ENCODE measurements at regions not wholly inside any gene's neighbourhood (a gene's known extent, or its start where the extent isn't known, plus 50 kb on each side); places are given as distances from the start of the nearest gene placed in this dataset.

GRCh38 chr17:77634710-77635109 is 323.8 kb upstream of the TNRC6C start:
- no peaks in the 10 kb centered on the region for H3K9me3 ChIP-seq (ENCODE audit: control insufficient read depth, insufficient read depth, low read depth, low read length)
- no peak overlapping the region for H3K27ac ChIP-seq (ENCODE audit: extremely low read depth, low read depth, low read length)
- POLR2A ChIA-PET = no interaction called here
- CTCF ChIA-PET = no interaction called here
- H3K4me3 ChIP-seq (ENCODE audit: low read depth, low read length) = no peak overlapping the region
- TF ChIP-seq ZNF596 (tag by site-specific recombination; IDR thresholded peaks at IDR 0.05) (no peak), ZNF394 (tag by site-specific recombination; IDR thresholded peaks at IDR 0.05; ENCODE audit: borderline replicate concordance) (no peak), YY2 (tag by site-specific recombination; IDR thresholded peaks at IDR 0.05) (no peak), WT1 (tag by site-specific recombination; IDR thresholded peaks at IDR 0.05) (no peak)
- TF ChIP-seq, protein P1, sequence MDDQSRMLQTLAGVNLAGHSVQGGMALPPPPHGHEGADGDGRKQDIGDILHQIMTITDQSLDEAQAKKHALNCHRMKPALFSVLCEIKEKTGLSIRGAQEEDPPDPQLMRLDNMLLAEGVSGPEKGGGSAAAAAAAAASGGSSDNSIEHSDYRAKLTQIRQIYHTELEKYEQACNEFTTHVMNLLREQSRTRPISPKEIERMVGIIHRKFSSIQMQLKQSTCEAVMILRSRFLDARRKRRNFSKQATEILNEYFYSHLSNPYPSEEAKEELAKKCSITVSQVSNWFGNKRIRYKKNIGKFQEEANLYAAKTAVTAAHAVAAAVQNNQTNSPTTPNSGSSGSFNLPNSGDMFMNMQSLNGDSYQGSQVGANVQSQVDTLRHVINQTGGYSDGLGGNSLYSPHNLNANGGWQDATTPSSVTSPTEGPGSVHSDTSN (CRISPR knock-in tag; IDR thresholded peaks at IDR 0.05) = no peak
- H3K4me1 ChIP-seq (ENCODE audit: control insufficient read depth, insufficient read depth, low read length) = no peaks in the 10 kb centered on the region
- no peaks in the 10 kb centered on the region for H3K36me3 ChIP-seq (ENCODE audit: control insufficient read depth in 2 of 2, insufficient read depth in 1 of 2, low read length in 2 of 2)

DNA sequence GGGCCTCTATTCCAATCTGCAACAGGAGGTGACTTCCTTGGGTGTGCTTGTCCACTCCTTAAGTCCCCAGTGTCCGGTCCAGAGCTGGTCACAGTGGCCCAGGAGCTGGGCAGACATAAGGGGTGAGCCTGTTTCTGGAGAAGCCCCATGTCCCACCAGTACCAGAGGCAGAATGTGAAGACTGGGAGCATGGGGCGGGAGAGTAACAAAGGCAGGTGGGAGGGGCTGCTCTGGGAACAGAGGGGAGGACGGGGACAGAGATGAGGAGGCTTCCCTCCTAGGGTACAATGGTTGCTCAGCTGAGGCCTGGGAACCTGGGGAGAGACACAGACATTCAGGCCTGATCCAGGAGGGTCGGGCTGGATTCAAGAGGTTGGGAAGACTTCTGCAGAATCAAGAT is 323.3 kb upstream of the TNRC6C start:
- no peak overlapping the region for H3K27ac ChIP-seq (ENCODE audit: extremely low read depth, low read depth, low read length)
- H3K4me3 ChIP-seq (ENCODE audit: low read depth, low read length) = no peak overlapping the region
- ChIA-PET POLR2A (no interaction called here), CTCF (no interaction called here)
- H3K9me3 ChIP-seq (ENCODE audit: control insufficient read depth, insufficient read depth, low read depth, low read length) = no peaks in the 10 kb centered on the region
- H3K36me3 ChIP-seq (ENCODE audit: control insufficient read depth in 2 of 2, insufficient read depth in 1 of 2, low read length in 2 of 2) = no peaks in the 10 kb centered on the region
- H3K4me1 ChIP-seq (ENCODE audit: control insufficient read depth, insufficient read depth, low read length) = no peaks in the 10 kb centered on the region
- TF ChIP-seq ZXDB (tag by site-specific recombination; IDR thresholded peaks at IDR 0.05) (no peak), ZNF747 (tag by site-specific recombination; IDR thresholded peaks at IDR 0.05) (no peak), KLF8 (tag by site-specific recombination; IDR thresholded peaks at IDR 0.05) (no peak), RBAK (tag by site-specific recombination; IDR thresholded peaks at IDR 0.05) (no peak), ZNF426 (tag by site-specific recombination; IDR thresholded peaks at IDR 0.05) (no peak), SP2 (tag by site-specific recombination; IDR thresholded peaks at IDR 0.05) (no peak), CTCF (tag by site-specific recombination; IDR thresholded peaks at IDR 0.05) (no peak), ZNF19 (tag by site-specific recombination; IDR thresholded peaks at IDR 0.05; ENCODE audit: low read depth) (no peak), ZNF558 (tag by site-specific recombination; IDR thresholded peaks at IDR 0.05) (no peak), ZSCAN30 (tag by site-specific recombination; IDR thresholded peaks at IDR 0.05) (no peak), ZNF398 (tag by site-specific recombination; IDR thresholded peaks at IDR 0.05) (no peak), ZNF423 (tag by site-specific recombination; IDR thresholded peaks at IDR 0.05) (no peak), ZNF596 (tag by site-specific recombination; IDR thresholded peaks at IDR 0.05) (no peak), ZSCAN23 (tag by site-specific recombination; IDR thresholded peaks at IDR 0.05) (no peak), ZNF76 (tag by site-specific recombination; IDR thresholded peaks at IDR 0.05; ENCODE audit: borderline replicate concordance, low read depth) (no peak), TCF7L2 (IDR thresholded peaks at IDR 0.05; ENCODE audit: borderline replicate concordance, low read depth, low read length) (no peak), ZNF664 (tag by site-specific recombination; IDR thresholded peaks at IDR 0.05) (no peak), SCRT2 (tag by site-specific recombination; IDR thresholded peaks at IDR 0.05) (no peak)
- TF ChIP-seq, protein P2, sequence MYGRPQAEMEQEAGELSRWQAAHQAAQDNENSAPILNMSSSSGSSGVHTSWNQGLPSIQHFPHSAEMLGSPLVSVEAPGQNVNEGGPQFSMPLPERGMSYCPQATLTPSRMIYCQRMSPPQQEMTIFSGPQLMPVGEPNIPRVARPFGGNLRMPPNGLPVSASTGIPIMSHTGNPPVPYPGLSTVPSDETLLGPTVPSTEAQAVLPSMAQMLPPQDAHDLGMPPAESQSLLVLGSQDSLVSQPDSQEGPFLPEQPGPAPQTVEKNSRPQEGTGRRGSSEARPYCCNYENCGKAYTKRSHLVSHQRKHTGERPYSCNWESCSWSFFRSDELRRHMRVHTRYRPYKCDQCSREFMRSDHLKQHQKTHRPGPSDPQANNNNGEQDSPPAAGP (tag by site-specific recombination; IDR thresholded peaks at IDR 0.05) = no peak
- TF ChIP-seq, protein P3, sequence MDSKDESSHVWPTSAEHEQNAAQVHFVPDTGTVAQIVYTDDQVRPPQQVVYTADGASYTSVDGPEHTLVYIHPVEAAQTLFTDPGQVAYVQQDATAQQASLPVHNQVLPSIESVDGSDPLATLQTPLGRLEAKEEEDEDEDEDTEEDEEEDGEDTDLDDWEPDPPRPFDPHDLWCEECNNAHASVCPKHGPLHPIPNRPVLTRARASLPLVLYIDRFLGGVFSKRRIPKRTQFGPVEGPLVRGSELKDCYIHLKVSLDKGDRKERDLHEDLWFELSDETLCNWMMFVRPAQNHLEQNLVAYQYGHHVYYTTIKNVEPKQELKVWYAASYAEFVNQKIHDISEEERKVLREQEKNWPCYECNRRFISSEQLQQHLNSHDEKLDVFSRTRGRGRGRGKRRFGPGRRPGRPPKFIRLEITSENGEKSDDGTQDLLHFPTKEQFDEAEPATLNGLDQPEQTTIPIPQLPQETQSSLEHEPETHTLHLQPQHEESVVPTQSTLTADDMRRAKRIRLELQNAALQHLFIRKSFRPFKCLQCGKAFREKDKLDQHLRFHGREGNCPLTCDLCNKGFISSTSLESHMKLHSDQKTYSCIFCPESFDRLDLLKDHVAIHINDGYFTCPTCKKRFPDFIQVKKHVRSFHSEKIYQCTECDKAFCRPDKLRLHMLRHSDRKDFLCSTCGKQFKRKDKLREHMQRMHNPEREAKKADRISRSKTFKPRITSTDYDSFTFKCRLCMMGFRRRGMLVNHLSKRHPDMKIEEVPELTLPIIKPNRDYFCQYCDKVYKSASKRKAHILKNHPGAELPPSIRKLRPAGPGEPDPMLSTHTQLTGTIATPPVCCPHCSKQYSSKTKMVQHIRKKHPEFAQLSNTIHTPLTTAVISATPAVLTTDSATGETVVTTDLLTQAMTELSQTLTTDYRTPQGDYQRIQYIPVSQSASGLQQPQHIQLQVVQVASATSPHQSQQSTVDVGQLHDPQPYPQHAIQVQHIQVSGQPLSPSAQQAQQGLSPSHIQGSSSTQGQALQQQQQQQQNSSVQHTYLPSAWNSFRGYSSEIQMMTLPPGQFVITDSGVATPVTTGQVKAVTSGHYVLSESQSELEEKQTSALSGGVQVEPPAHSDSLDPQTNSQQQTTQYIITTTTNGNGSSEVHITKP (tag by site-specific recombination; IDR thresholded peaks at IDR 0.05) = no peak
